ENCODE measurements at regions not wholly inside any gene's neighbourhood (a gene's known extent, or its start where the extent isn't known, plus 50 kb on each side); places are given as distances from the start of the nearest gene placed in this dataset.

GRCh38 chr5:109275919-109276318, 133.9 kb downstream of the PJA2 start:
- WGBS (ENCODE audit: missing lambda C conversion rate) = 3% methylated on average over 2 of the region's 2 CpGs
- CTCF ChIA-PET = no interaction called here
- Histone ChIP-seq H3K4me3 (no peak overlapping the region), H3K4me2 (no peak overlapping the region), H3K4me1 (no peaks in the 10 kb centered on the region), H3K27ac (no peak overlapping the region), H3K9me3 (no peaks in the 10 kb centered on the region)
- ATAC-seq = no peak
- TF ChIP-seq ZFP36 (IDR thresholded peaks at IDR 0.05; ENCODE audit: borderline replicate concordance, partially characterized antibody) = no peak
- POLR2A ChIA-PET = no interaction called here
- DNase-seq (ENCODE audit: low read depth in 1 of 2, low spot score in 1 of 2) = no peak
- FAIRE-seq = no peak

- Histone ChIP-seq H3K9me3 (no peaks in the 10 kb centered on the region), H3K4me3 (no peak overlapping the region), H3K4me2 (no peak overlapping the region), H3K27ac (no peak overlapping the region), H3K4me1 (no peaks in the 10 kb centered on the region)
- no peak for DNase-seq (ENCODE audit: low read depth in 1 of 2, low spot score in 1 of 2)
- no peak for ATAC-seq
- CTCF ChIA-PET = no interaction called here
- no peak for TF ChIP-seq CHD4 (IDR thresholded peaks at IDR 0.05; ENCODE audit: borderline replicate concordance)
- TF ChIP-seq MAZ (IDR thresholded peaks at IDR 0.05; ENCODE audit: borderline replicate concordance, low read depth, low read length) = no peak
- no peak for TF ChIP-seq RARB (CRISPR knock-in tag; IDR thresholded peaks at IDR 0.05)
- TF ChIP-seq NFE2L2 (conservative IDR thresholded peaks at IDR 0.05; ENCODE audit: low read length) = no peak
- no peak for TF ChIP-seq PHF8 (IDR thresholded peaks at IDR 0.05; ENCODE audit: borderline replicate concordance, low read depth)
- TF ChIP-seq NPAS2 (CRISPR knock-in tag; IDR thresholded peaks at IDR 0.05; ENCODE audit: borderline replicate concordance) = no peak
- TF ChIP-seq HDAC2 (IDR thresholded peaks at IDR 0.05) = no peak
- TF ChIP-seq RFX5 (IDR thresholded peaks at IDR 0.05) = no peak
- no peak for TF ChIP-seq HOXB13 (CRISPR knock-in tag; IDR thresholded peaks at IDR 0.05; ENCODE audit: low read depth)
- no peak for TF ChIP-seq CBX2 (IDR thresholded peaks at IDR 0.05; ENCODE audit: borderline replicate concordance, low read depth)
- TF ChIP-seq TP53 (CRISPR knock-in tag; IDR thresholded peaks at IDR 0.05) = no peak
- TF ChIP-seq POLR2AphosphoS2 (conservative IDR thresholded peaks at IDR 0.05; ENCODE audit: low read length) = no peak
- TF ChIP-seq MYC (IDR thresholded peaks at IDR 0.05; ENCODE audit: borderline replicate concordance, low read length) = no peak
- no peak for FAIRE-seq
- POLR2A ChIA-PET = no interaction called here
Observed at GRCh38 chr5:109273594-109273993, 136.2 kb downstream of the PJA2 start.

GRCh38 chr5:109267283-109267682, 142.5 kb downstream of the PJA2 start:
- no peak overlapping the region for H3K4me3 ChIP-seq
- CTCF ChIA-PET = no interaction called here
- no peak overlapping the region for H3K4me2 ChIP-seq
- no peak for ATAC-seq
- H3K4me1 ChIP-seq = no peaks in the 10 kb centered on the region
- 20% methylated on average over 1 of the region's 1 CpG for WGBS (ENCODE audit: missing lambda C conversion rate)
- no peak for FAIRE-seq
- POLR2A ChIA-PET = no interaction called here
- no peaks in the 10 kb centered on the region for H3K9me3 ChIP-seq
- TF ChIP-seq RCOR1 (IDR thresholded peaks at IDR 0.05; ENCODE audit: low read depth, low read length) (no peak), JUNB (IDR thresholded peaks at IDR 0.05) (no peak), FOSB (CRISPR knock-in tag; IDR thresholded peaks at IDR 0.05) (no peak), HOXB5 (CRISPR knock-in tag; IDR thresholded peaks at IDR 0.05) (no peak), PHF8 (IDR thresholded peaks at IDR 0.05; ENCODE audit: borderline replicate concordance, low read depth) (no peak), E2F6 (IDR thresholded peaks at IDR 0.05; ENCODE audit: borderline replicate concordance, low read depth) (no peak), NFE2L2 (conservative IDR thresholded peaks at IDR 0.05; ENCODE audit: low read length) (no peak), FOXS1 (CRISPR knock-in tag; IDR thresholded peaks at IDR 0.05) (no peak), ZSCAN20 (CRISPR knock-in tag; IDR thresholded peaks at IDR 0.05) (no peak), CTCF (IDR thresholded peaks at IDR 0.05) (no peak), FOSL2 (IDR thresholded peaks at IDR 0.05) (no peak), FOSL2 (CRISPR knock-in tag; IDR thresholded peaks at IDR 0.05) (no peak), MYC (IDR thresholded peaks at IDR 0.05; ENCODE audit: borderline replicate concordance, low read length) (no peak), MAX (IDR thresholded peaks at IDR 0.05) (no peak), KDM1A (IDR thresholded peaks at IDR 0.05; ENCODE audit: low read depth) (no peak), REST (IDR thresholded peaks at IDR 0.05) (no peak), HDAC2 (IDR thresholded peaks at IDR 0.05) (no peak)
- H3K27ac ChIP-seq = no peak overlapping the region
- DNase-seq (ENCODE audit: low read depth in 1 of 2, low spot score in 1 of 2) = no peak

Data from A549 (cell line).